Panc1 (cell line): ENCODE measurements at regions not wholly inside any gene's neighbourhood (a gene's known extent, or its start where the extent isn't known, plus 50 kb on each side); places are given as distances from the start of the nearest gene placed in this dataset.

Experiments used
- POLR2AphosphoS5 ChIP-seq: IDR thresholded peaks from 2 replicates; pipeline ENCODE4 v1.6.1; 2012; ENCODE audit warnings: mild to moderate bottlenecking, low read depth, low read length, moderate library complexity
- SIN3A ChIP-seq: IDR thresholded peaks from 2 replicates; pipeline ENCODE4 v1.6.1; 2012; ENCODE audit warnings: low read depth, mild to moderate bottlenecking, low read length, moderate library complexity, borderline replicate concordance; ENCODE audit not compliant: insufficient read depth
- TF ChIP-seq, protein P1 (sequence below): fragments of 450-650 bp; IDR thresholded peaks from 2 replicates; pipeline ENCODE4 v1.5.1; 2017; ENCODE audit warnings: mild to moderate bottlenecking

GRCh38 chr2:234747833-234748559 lies 203.8 kb upstream of the SH3BP4 start:
- TF ChIP-seq, protein P1, sequence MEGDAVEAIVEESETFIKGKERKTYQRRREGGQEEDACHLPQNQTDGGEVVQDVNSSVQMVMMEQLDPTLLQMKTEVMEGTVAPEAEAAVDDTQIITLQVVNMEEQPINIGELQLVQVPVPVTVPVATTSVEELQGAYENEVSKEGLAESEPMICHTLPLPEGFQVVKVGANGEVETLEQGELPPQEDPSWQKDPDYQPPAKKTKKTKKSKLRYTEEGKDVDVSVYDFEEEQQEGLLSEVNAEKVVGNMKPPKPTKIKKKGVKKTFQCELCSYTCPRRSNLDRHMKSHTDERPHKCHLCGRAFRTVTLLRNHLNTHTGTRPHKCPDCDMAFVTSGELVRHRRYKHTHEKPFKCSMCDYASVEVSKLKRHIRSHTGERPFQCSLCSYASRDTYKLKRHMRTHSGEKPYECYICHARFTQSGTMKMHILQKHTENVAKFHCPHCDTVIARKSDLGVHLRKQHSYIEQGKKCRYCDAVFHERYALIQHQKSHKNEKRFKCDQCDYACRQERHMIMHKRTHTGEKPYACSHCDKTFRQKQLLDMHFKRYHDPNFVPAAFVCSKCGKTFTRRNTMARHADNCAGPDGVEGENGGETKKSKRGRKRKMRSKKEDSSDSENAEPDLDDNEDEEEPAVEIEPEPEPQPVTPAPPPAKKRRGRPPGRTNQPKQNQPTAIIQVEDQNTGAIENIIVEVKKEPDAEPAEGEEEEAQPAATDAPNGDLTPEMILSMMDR = no peak
- TF ChIP-seq SIN3A (no peak), POLR2AphosphoS5 (no peak)
